ENCODE measurements at regions not wholly inside any gene's neighbourhood (a gene's known extent, or its start where the extent isn't known, plus 50 kb on each side); places are given as distances from the start of the nearest gene placed in this dataset.

- no peak for DNase-seq
Observed at GRCh38 chr2:217260441-217261115, 400.7 kb upstream of the TNP1 start.

- no peak for DNase-seq
Observed at GRCh38 chr2:217258170-217258569, 398.3 kb upstream of the TNP1 start.

DNA sequence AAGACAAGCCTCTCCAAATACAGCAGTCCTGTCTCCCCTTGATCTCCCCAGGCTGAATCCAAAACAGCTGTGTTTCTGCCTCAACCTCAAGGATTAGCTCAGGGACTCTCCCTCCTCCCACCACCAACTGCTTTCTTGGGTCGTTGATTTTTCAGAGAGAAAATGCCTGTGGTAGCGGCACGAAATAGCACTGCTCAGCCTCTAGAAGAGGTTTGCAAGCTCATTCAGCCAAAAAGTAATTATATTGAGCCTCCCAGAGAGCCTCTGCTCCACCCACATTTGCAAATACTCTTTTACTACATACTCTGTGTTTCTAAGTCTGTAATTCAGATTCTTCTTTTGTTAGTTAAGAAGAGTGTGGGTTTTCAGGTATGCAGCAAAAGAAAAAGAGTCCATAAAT, 396.4 kb upstream of the TNP1 start:
- no peak for DNase-seq

GRCh38 chr2:217254111-217254510, 394.2 kb upstream of the TNP1 start:
- DNase-seq, result no peak

DNA sequence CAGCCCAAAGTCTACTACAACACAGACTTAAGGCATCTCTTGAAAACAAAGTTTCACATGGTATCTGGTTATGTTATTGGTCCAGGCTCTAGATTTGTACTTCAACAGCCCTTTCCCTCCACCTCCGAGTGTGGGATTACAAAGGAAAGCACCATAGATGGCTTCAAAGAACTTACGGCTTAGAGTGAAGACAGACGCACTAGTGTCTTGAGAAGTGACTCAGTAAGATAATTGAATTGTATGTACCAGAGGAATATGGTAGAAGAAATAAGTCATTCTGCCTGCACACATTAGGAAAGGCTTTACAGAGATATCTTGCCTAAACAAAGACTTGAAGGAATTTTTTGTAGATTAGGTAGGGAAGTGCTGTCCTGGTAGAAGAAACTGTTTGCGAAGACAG, 392.3 kb upstream of the TNP1 start:
- no peak for DNase-seq

DNA sequence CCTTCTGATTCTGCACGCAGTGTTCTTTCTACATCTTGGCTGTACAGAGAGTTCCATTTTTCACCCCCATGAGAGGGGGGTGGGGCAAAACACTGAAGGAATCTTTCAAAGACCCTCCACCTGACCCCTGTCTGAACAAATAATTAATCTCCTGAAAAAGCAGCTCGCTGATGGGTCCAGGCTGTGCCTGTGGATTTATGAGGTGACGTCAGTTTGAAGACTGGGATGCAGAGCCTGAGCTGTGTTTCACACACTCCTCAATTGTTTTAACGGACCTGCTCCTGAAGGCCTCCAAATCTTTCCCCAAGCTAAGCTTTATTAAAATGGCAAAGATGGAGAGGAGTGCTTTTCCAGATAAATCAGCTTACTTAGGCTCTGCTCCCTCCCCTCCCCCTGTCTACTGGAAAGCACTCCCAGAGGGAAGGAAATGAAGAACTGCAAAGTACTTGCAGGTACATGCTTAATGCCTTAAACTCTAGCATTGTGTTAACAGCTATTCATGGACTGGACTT, 390.2 kb upstream of the TNP1 start:
- no peak for DNase-seq

DNA sequence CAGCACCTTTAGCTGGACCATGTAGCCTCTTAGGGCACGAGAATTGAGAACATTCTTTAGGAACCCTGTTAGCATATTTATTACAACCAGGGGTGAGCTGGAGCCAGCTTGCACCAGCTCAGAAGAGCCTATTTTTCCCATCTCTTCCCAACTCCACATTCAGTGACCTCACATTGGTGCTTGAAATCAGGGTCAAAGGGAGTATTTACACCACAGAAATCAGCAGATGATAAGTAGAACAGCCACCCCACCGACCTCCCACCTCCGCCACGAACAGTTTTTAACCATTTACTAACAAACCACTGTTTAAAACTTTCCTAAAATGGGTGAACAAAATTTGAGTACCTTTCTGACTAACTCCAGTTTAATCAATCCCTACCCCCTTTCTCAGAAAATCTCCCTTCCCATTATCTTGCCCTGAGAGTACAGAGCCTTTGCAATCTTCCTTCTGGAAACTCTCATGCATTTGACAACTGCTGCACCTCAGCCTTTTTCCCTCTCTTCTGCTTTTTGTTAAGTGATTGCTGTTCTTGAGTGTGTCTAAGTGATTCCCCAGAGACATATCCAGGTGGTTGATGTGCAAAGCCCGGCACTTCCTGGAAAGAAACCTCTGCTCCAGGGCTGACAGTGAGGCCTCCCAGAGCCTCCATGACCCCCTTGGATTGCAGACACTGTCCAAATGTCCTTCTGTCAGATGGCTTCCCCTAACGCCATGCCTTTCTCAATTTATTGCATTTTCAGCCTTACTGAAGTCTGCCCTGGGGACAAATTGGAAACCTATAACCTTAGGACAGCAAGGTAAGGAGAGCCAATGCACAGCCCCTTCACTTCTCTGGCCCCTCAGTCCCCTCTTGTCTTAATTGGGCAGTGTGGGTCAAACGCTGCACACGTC, 389.5 kb upstream of the TNP1 start:
- no peak for DNase-seq

DNA sequence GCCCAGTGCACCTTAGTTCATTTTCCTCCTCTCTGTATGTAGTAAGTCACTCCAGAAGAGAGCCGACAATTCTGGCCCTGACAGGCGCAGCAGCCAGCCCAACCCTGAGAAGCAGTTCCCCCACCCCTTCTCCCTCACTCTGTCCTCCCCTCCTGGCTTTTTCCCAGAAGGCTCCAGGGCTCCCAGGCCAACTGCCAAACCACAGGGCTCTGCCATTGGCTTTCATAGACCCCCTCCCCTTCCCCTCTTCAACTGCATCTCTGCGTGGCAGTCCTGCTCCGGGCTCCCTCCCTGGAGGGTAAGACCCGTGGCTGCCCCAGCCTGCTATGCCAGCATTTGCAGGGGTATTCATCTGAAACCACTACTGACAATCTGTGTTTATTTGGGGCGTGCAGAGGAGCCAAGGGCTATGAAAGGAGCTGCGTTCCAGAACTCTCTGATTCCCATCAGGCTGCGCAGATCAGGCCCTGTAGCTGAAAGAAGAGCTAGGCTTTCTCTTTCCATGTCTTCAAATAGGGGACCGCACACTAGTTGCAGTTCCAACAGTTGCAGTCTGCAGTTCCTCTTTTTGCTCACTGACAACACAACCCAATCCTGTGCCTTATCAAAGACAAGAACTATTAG, 388.6 kb upstream of the TNP1 start:
- DNase-seq, result no peak

DNA sequence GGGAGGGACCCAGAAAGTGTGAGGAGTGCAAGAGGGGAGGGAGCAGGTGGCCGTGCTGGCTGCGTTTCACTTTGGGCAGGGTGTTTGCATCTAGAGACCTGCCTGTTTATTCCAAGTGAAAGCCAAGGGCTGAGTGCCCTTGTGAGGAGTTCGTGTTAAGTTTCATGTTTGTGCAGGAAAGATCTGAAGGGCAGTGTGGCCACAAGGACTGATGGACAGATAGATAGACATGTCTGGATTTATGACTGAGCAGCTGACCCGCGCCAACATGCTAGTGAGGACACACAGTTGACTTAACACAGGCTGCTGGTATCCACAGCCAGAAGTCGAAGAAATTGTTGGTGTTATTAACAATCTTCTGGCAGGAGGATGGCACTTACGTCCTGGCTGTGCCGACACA, 387.6 kb upstream of the TNP1 start:
- DNase-seq, result no peak

GRCh38 chr2:217246108-217246507, 386.2 kb upstream of the TNP1 start:
- DNase-seq, result no peak

DNA sequence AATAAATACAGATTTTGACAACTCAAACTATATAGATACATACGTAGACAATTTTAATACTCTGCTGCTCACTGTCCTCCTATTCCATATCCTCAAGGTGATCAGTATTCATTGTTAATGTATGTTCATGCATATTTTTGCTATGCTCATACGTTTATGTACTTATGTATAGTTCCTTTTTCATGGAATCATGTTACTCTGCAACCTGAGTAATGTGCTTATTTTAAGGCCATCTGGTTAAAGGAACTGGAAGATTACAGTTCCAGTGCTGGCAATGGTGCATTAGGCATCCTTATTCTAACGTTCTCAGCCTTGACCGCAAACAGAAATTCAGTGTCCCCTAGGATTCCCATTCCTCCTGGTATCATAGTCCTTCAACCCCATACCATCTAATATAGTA, 385.0 kb upstream of the TNP1 start:
- no peak for DNase-seq

GRCh38 chr2:217242947-217243346, 383.1 kb upstream of the TNP1 start:
- DNase-seq, result no peak

DNA sequence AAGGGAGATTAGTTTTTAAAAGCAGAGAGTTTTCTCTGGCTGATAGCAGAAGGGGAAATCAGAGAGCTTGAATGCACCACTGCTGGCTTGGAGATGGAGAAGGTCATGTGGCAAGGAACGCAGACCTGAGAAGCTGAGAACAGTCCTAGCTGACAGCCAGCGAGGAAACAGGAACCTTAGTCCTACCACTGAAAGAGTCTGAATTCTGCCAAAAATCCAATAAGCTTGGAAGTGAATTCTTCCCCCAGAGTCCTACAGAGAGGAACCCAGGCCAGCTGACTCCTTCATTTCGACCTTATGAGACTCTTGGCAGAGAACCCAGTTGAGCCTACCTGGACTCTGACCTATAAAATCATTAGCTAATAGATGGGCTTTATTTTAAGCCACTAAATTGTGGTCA, 371.9 kb upstream of the TNP1 start:
- no peak for DNase-seq

- DNase-seq, result no peak
Observed at GRCh38 chr2:217231212-217231611, 371.3 kb upstream of the TNP1 start.

- no peak for DNase-seq
Observed at GRCh38 chr2:217228732-217229131, 368.9 kb upstream of the TNP1 start.

DNA sequence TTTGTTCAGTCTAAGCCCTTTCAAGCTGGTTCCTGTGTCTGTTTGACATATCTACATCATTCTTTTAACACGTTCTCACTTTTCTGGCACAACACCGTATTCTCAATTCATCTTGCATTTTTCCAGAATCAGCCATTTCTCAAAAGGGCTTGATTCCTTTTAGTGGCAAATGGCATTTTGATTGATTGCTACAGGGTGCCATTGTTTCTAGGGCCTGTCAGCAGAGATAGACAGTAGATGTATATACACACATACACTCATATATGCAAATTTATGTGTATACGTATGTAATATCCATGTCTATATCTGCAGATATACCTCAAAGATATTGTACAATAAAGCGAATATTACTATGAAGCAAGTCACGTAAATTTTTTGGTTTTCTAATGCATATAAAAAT, 367.9 kb upstream of the TNP1 start:
- no peak for DNase-seq

DNA sequence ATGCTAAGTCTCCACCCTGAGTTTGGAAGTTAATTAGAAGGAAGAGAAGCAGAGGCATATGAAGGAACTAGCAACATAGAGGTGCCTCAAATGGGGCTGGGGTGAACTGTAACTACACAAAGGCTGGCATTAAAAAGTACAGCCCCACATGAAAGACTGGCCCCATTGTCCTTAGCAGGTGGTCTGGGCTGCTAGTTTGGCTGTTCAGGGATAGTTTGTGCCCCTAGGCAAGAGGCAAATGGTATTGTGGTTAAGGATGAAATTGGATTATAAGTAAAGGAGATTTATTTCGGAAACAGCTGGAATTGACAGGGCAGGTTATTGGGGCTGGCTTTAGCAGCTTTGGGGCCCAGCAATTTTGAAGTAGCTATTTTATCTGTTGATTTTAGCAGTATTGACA, 365.7 kb upstream of the TNP1 start:
- DNase-seq, result no peak

- DNase-seq, result no peak
Observed at GRCh38 chr2:217223222-217223930, 363.5 kb upstream of the TNP1 start.

DNA sequence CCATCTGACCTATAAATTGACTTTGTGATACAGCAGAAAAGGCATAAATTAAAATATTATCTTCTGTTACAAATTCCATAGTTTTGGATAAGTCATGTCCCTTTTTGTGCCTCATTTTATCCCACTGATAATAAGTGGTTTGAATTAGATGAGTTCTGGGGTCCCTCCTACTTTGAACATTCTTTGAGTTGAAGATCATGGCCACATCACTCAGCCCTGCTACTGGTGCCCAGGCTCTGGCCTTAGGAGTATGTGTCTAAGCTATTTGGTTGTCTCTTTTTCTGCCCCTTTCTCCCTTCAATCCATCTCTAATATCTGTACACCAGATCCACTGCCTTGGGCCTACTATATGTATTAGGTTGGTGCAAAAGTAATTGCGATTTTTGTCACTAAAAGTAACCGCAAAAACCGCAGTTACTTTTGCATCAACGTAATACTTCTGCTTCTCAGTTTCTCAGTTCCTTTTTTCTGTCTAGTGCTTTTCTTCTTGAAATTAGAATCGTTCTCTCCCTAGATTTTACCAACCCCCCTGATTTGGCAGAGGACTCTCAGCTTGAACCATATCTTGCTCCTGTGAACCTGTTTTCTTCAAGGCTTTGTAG, 362.5 kb upstream of the TNP1 start:
- no peak for DNase-seq

GRCh38 chr2:217220228-217221013, 360.6 kb upstream of the TNP1 start:
- DNase-seq, result no peak

- no peak for DNase-seq
Observed at GRCh38 chr2:217219164-217219520, 359.3 kb upstream of the TNP1 start.
